Fibroblast of lung (primary cell): ENCODE measurements at regions not wholly inside any gene's neighbourhood (a gene's known extent, or its start where the extent isn't known, plus 50 kb on each side); places are given as distances from the start of the nearest gene placed in this dataset.

Experiments
- DNase-seq, 2 donors: peaks; one replicate each; pipeline versions ENCODE4 v3.0.0 to v3.0.0-alpha.2; 2010; ENCODE audit warnings: low read depth in 2 of 2
- H2AFZ ChIP-seq: 2 replicates; pipeline ENCODE4 v1.5.1; 2012; ENCODE audit warnings: low read length, control low read depth, inconsistent platforms
- H3K27ac ChIP-seq: 2 replicates; pipeline ENCODE4 v1.5.1; 2011; ENCODE audit warnings: low read length, control low read depth; ENCODE audit not compliant: insufficient read depth
- H3K27me3 ChIP-seq: 2 replicates; pipeline ENCODE4 v1.5.1; 2011; ENCODE audit warnings: mild to moderate bottlenecking, low read length; ENCODE audit not compliant: control insufficient read depth, insufficient read depth
- H3K36me3 ChIP-seq: 2 replicates; pipeline ENCODE4 v1.5.1; 2011; ENCODE audit warnings: low read length; ENCODE audit not compliant: control insufficient read depth, insufficient read depth
- H3K4me1 ChIP-seq: 2 replicates; pipeline ENCODE4 v1.5.1; 2011; ENCODE audit warnings: low read length; ENCODE audit not compliant: control insufficient read depth, insufficient read depth; ENCODE audit errors: extremely low read depth
- H3K4me2 ChIP-seq: 2 replicates; pipeline ENCODE4 v1.5.1; 2011; ENCODE audit warnings: low read length, control low read depth; ENCODE audit not compliant: insufficient read depth; ENCODE audit errors: extremely low read depth
- H3K4me3 ChIP-seq, 4 experiments: fragments of 200-600 bp in 1 of 4; sonication (generic) in 1 of 4; replicated peaks in 1 of 4; 2 replicates each; pipeline ENCODE4 v1.5.1; 2011 to 2016; ENCODE audit warnings: low read length in 4 of 4, low read depth in 3 of 4, mild to moderate bottlenecking in 3 of 4, control low read depth in 2 of 4, inconsistent platforms in 1 of 4, mixed read lengths in 1 of 4; ENCODE audit not compliant: insufficient read depth in 1 of 4; ENCODE audit errors: control extremely low read depth in 1 of 4
- H3K79me2 ChIP-seq: 2 replicates; pipeline ENCODE4 v1.5.1; 2012; ENCODE audit warnings: mild to moderate bottlenecking, low read length, inconsistent platforms; ENCODE audit not compliant: control insufficient read depth, insufficient read depth
- H3K9ac ChIP-seq: 2 replicates; pipeline ENCODE4 v1.5.1; 2011; ENCODE audit warnings: mild to moderate bottlenecking, low read length, control low read depth; ENCODE audit not compliant: insufficient read depth
- H3K9me3 ChIP-seq: 2 replicates; pipeline ENCODE4 v1.5.1; 2012; ENCODE audit warnings: low read depth, low read length; ENCODE audit not compliant: control insufficient read depth, insufficient read depth
- H4K20me1 ChIP-seq: 2 replicates; pipeline ENCODE4 v1.5.1; 2011; ENCODE audit warnings: low read length; ENCODE audit not compliant: control insufficient read depth, insufficient read depth; ENCODE audit errors: extremely low read depth
- CTCF ChIP-seq, 2 donors: IDR thresholded peaks in 1 of 2; conservative IDR thresholded peaks in 1 of 2; 1 replicate in 1 of 2; 2 replicates in 1 of 2; pipeline ENCODE4 v1.5.1; 2011 to 2012; ENCODE audit warnings: low read length in 2 of 2, control low read depth in 1 of 2, inconsistent platforms in 1 of 2, low read depth in 1 of 2, mild to moderate bottlenecking in 1 of 2
- EZH2 ChIP-seq: IDR thresholded peaks from 2 replicates; pipeline ENCODE4 v1.5.1; 2012; ENCODE audit warnings: low read length, control low read depth, mild to moderate bottlenecking; ENCODE audit errors: missing control alignments

DNA sequence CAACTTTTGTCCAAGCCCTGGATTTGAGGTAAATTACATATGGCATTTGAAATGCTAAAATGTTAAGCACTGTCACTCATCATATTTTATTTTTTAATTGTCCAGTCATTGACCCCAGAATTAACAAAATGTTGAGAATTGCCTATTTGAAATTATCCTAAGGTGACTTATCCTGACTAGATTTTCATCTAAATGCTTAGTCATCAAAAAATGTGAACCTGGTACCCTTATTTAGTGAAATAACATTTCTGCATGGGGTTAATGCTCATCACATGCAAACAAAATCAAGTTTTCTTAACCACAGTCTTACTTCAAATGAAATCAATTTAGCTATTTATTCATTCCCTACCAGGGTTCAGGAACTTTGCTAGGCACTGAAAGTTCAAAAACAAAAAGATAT lies 232.0 kb upstream of the DCN start:
- H3K4me1 ChIP-seq, result peaks cover 2% of the 10 kb centered on the region
- no peaks in the 10 kb centered on the region for H4K20me1 ChIP-seq
- H2AFZ ChIP-seq, result no peak overlapping the region
- no peaks in the 10 kb centered on the region for H3K27me3 ChIP-seq
- H3K27ac ChIP-seq, result no peak overlapping the region
- no peak overlapping the region for H3K4me2 ChIP-seq
- no peak overlapping the region for H3K4me3 ChIP-seq
- H3K79me2 ChIP-seq, result no peaks in the 10 kb centered on the region
- TF ChIP-seq CTCF (conservative IDR thresholded peaks at IDR 0.05 in 1 of 2, IDR thresholded peaks at IDR 0.05 in 1 of 2; ENCODE audit: low read depth in 1 of 2, low read length in 2 of 2), result no peak
- no peak for TF ChIP-seq EZH2
- H3K9ac ChIP-seq, result no peak overlapping the region
- H3K36me3 ChIP-seq, result no peaks in the 10 kb centered on the region
- H3K9me3 ChIP-seq, result no peaks in the 10 kb centered on the region
- no peak for DNase-seq

DNA sequence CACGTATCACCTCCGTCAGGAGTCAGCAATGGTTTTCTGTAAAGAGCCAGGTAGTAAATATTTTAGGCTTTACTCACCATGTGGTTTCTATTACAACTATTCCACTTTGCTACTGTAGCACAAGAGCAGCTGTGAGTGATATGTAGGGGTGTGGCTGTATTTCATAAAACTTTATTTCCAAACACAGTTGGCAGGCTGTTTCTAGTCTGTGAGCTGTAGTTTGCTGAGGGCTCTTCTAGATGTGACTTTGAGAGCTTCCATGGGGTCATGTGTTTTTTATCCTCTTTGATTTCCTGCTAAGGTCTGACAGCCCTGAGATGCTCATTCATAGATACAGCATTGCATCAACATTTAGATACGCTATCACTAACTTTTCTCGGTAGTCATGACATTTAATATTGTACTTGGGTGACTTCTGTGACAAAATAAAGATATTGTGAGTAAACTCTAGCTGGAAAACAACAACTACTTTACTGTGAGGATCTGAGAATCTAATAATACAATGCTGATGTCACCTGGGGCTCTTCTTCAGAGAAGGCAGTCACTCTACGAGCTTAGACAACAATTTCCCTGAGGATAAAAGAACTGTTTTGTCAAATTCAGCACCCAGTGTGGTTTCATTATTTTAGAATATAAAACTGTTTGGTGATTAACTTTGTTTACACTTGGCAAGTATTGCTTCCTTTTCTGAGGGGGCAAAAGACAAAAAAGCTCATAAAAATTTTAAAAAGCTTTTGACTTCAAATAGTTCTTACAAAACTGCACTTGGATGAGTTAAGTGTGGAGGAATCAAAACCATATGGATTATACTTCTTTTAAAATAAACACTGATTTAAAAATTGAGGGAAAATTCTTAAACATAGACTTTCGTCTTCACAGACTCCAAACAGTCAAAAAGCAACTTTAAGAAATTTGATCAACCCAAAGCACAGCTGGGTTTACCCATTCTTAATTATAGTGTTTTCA lies 231.2 kb upstream of the DCN start:
- H3K9me3 ChIP-seq, result no peaks in the 10 kb centered on the region
- H3K27ac ChIP-seq, result no peak overlapping the region
- no peak overlapping the region for H3K4me2 ChIP-seq
- no peak for TF ChIP-seq EZH2
- TF ChIP-seq CTCF (conservative IDR thresholded peaks at IDR 0.05 in 1 of 2, IDR thresholded peaks at IDR 0.05 in 1 of 2; ENCODE audit: low read depth in 1 of 2, low read length in 2 of 2), result no peak
- H2AFZ ChIP-seq, result no peak overlapping the region
- H3K4me3 ChIP-seq, result no peak overlapping the region
- no peaks in the 10 kb centered on the region for H3K79me2 ChIP-seq
- peak; percentile 64 to 81 for DNase-seq
- H4K20me1 ChIP-seq, result no peaks in the 10 kb centered on the region
- no peaks in the 10 kb centered on the region for H3K27me3 ChIP-seq
- no peak overlapping the region for H3K9ac ChIP-seq
- peaks cover 2% of the 10 kb centered on the region for H3K4me1 ChIP-seq
- H3K36me3 ChIP-seq, result no peaks in the 10 kb centered on the region

DNA sequence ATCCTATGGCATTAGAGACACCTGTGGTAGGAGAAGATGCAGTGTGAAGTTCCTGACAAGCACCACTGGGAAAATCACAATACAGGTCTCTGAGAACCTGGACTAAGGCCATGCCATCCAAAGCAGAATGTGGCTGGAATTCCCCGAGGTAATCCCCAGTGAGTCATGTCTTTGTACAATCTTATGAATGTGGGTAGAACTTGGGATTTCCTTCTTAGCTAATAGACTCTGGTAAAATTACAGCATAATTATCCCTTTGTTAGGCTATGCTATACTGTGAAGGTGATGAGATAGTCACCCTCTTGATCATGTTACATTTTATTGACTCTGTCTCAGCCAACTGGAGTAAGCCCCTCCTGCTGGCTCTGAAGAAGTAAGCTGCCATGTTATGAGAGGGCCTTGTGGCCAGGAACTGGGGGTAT lies 224.3 kb upstream of the DCN start:
- Histone ChIP-seq H3K27ac (no peak overlapping the region), H3K4me3 (no peak overlapping the region), H3K4me2 (no peak overlapping the region), H3K79me2 (no peaks in the 10 kb centered on the region), H2AFZ (no peak overlapping the region), H3K27me3 (no peaks in the 10 kb centered on the region), H3K9ac (no peak overlapping the region), H3K36me3 (no peaks in the 10 kb centered on the region), H3K4me1 (no peaks in the 10 kb centered on the region), H4K20me1 (no peaks in the 10 kb centered on the region), H3K9me3 (no peaks in the 10 kb centered on the region)
- TF ChIP-seq CTCF (conservative IDR thresholded peaks at IDR 0.05 in 1 of 2, IDR thresholded peaks at IDR 0.05 in 1 of 2; ENCODE audit: low read depth in 1 of 2, low read length in 2 of 2), result no peak
- DNase-seq, result peak in 1 of 2 donors; percentile 36
